Suppressor macrophage treated with lipopolysaccharide for 4 hours (primary cell): ENCODE measurements at regions not wholly inside any gene's neighbourhood (a gene's known extent, or its start where the extent isn't known, plus 50 kb on each side); places are given as distances from the start of the nearest gene placed in this dataset.
"Not testable (repeated sequence)": the region's sequence is repeated elsewhere in the genome, so short reads cannot be mapped to it uniquely, and the experiment has no call there.

ENCODE experiments used
- DNase-seq: peaks from one replicate; pipeline ENCODE4 v3.0.0-alpha.2; 2020

GRCh38 chr6:84916704-84917103, 152.3 kb upstream of the TBX18 start:
- DNase-seq: no peak

DNA sequence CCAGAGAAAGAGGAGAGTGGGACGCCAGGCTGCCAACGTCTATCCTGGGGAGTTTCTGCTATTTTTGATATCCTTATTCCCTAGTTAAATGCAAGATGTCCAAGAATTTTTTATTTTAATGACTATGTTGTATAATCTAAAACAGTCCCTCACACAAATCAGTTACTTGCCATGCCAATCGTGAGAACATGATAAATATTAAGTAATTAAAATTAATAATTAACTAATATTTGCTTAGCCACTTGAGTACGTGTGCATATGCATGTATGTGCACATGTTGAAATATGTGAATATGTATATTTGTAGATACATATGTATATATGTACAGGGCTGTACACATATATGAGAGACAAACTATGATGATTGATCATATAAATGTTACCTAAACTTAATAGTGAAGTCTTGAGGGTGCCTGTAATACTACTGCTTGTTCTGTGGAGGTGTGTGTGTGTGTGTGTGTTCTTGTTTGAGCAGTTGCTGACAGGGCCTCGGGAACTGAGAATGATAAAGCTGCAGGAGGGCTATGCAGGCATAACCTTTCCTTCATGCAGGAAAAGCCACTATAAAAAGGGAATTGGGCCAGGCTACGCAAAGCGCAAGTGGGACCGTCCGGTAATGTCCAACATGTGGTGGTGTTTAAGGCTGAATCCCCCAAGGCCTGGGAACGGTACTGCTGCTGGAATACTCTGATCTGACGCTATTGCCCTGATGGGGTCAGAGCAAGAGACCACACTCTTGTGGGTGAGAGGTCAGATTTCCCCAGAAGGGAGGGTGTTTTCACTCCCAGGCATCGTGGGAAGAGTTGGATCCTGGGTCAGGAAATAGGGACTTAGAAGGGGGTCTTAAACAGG, 148.3 kb upstream of the TBX18 start:
- DNase-seq: no peak

DNA sequence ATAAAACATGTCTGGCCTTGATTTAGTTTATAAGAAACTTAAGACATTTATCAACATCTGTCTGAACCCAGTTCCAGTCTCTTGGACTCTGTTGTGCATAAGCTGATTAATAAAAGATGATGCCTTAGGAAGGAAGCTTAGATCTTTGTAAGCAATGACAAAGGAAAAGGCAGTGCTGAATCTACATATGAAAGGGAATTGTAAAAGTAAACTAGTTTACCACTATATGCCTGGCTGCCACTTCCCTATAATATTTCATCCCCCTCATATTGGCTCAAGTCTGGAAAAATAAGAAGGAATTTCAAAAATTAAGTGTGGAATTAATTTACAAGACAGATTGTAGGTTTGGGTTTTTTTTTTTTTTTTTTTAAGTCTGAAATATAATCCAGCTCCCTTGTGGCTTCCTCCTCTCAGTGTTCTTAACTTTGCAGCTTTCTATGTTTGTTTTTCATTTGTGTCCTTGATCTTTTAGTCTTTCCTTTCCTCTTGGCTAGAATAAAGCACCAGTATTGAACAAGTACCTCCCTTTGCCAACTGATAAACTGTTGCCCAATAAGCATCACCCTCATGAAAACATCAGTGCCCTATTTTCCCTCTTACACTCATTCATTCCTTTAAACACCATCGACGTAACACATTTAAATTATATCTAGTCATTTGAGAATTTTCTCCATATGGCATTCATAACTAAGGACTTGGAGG, 146.7 kb upstream of the TBX18 start:
- no peak for DNase-seq

DNA sequence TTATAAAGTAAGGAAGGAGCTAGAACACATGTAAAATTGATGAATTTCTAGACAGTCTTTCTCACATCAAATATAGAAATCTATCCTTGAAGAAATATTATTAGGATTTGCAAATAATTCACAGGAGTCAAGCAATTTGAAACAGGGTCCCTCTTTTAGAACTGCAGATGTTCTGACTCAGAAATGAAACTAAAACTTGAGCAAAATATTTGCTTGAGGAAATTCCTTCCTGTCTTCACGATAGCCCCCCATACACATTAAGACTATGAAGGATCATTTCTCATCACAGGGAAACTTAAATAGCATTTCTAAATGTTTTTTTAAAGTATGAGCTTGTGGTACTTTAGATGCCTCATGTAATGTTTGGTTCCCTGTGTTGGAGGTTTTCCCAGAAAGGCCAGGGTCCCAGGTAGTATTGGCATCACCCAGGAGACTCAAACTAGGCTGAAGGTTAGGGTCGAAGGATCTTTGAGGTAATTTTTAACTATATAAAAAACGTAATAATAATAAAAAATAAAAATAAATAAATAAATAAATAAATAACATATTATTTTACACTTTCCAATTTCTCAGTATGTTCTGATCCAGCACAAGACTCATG, 144.0 kb upstream of the TBX18 start:
- no peak for DNase-seq

GRCh38 chr6:84906514-84906913, 142.1 kb upstream of the TBX18 start:
- DNase-seq: no peak

DNA sequence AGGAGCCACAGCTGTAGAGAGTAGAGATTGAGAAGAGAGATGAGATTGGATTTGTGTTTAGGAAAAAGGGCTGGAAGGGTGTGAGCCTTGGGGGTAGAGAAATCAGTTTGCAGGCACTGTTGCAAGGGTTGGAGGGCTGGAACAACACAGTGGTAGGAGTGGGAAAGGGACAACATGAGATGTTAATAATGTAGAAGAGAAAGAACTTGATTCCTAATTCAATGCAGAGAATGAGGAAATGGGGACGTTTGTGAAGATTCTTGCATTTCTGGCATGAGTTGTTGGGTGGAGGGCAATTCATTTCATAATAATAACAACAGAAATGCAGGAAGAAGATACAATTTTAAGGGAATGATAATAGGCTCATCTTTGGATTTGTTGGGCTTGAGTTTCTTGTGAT, 141.4 kb upstream of the TBX18 start:
- no peak for DNase-seq

DNA sequence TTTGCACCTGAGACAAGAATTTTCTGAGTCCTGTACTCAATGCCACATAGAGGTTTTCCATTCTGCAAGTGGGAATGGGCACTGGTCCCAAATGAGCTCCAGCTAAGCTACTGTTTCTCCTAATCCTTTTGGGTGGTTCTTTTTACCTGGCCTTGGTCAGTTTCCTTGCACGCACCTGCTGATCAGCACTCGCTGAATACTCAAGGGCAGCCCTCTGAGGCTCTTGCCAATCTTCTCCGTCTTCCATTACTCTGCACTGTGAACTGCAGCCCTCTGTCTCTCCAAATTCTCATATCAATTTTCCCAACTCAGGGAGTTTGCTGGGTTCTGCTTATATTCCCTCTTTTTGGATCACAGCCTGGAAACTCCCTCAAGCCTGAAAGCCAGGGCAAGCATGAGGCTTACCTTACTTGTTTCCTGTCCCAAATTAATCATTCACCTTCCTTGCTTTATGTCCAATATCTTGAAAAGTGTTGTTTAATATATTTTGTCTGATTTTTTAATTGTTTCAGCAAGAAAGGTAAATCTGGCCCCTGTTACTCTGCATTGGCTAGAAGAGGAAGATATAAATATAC, 138.0 kb upstream of the TBX18 start:
- no peak for DNase-seq

DNA sequence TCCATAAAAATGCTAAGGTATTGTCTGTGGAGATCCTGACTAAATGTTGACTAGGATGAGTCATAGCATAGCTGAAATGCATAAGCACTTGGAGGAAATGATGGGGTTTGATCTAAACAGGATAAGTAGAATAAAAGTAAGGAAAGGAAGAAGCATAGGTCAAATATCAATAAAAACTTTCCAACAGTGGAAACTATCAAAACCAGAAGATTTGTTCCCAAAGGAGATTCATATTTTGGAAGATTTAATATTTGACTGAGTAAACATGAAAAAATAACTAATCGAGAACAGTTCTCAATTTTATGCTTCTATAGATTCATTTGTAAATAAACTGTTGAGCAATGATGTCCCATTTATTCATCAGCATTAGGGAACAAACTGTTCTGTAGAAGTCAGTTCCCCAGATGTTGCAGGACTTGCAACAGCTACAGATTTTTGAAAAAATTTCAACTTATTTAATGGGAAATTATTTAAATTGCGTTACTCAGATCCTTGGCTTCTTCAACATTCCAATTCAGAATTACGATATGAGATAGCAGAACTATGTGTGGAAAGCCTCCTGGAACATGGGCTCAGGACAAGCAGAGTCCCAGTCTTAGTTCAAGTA, 133.7 kb upstream of the TBX18 start:
- DNase-seq: no peak

GRCh38 chr6:84897011-84897410, 132.6 kb upstream of the TBX18 start:
- no peak for DNase-seq

- DNase-seq: no peak
Observed at GRCh38 chr6:84892671-84893070, 128.3 kb upstream of the TBX18 start.

- no peak for DNase-seq
Observed at GRCh38 chr6:84882768-84883766, 118.7 kb upstream of the TBX18 start.

DNA sequence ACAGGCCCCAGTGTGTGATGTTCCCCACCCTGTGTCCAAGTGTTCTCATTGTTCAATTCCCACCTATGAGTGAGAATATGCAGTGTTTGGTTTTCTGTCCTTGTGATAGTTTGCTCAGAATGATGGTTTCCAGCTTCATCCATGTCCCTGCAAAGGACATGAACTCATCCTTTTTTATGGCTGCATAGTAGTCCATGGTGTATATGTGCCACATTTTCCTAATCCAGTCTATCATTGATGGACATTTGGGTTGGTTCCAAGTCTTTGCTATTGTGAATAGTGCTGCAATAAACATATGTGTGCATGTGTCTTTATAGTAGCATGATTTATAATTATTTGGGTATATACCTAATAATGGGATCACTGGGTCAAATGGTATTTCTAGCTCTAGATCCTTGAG, 115.0 kb upstream of the TBX18 start:
- DNase-seq: not testable (repeated sequence)

GRCh38 chr6:84877515-84878210, 113.3 kb upstream of the TBX18 start:
- no peak for DNase-seq

- DNase-seq: no peak
Observed at GRCh38 chr6:84876723-84877514, 112.5 kb upstream of the TBX18 start.

- DNase-seq: no peak
Observed at GRCh38 chr6:84872996-84873723, 108.8 kb upstream of the TBX18 start.

- no peak for DNase-seq
Observed at GRCh38 chr6:84871925-84872324, 107.5 kb upstream of the TBX18 start.

- no peak for DNase-seq
Observed at GRCh38 chr6:84870672-84871071, 106.3 kb upstream of the TBX18 start.

DNA sequence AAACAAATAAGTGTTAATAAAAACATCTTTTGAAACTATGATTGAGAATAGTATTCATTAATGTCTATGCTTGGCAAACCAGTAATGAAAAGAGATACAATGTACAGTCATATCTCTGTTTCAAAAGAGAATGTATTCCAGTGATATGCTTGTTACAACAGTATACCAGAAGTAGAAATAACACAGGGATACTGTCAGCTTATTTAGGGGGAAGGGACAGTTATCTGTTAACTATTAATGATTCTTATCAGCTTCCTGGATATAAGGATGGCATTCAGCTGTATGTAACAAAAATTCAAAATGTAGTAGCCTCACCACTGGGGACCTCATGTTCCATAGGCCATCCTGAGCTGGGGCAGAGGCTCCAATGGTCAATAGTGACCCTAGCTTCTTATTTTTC, 103.8 kb upstream of the TBX18 start:
- no peak for DNase-seq

DNA sequence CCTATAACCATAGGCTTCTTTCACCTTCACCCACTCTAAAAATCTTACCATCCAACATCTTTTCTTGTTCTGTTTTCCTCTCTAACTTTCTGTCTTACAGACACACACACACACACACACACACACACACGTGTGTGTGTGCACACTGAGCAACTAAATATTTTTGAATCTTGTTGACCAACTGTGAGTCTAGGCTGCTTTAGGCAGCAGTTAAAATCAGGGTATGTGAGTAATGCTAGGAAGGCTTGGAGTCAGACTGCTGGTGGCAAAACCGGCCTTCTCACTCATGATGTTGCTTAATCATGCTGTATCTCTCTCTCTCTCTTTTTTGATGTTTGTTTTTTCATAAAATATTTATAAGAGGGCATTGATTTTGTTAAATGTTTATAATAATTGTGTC, 103.1 kb upstream of the TBX18 start:
- DNase-seq: no peak

DNA sequence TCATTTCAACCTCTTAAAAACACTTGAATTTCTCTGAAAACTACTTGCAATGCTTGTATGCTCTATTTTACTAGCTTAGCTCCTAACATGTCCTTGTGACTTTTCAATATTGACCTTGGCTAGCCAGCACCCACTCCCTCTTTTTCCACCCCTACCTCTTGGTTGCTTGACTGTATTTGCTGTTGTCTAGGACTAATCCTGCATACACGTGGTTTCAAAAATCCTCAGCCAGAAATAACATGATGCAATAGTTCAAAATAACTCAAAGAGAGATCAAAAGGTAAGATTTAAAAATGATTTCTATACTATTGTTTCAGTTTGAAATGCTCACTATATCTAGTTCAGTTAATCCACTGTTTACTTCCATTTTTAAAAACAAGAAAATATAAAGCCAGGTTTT, 102.3 kb upstream of the TBX18 start:
- DNase-seq: no peak
